ENCODE measurements at regions not wholly inside any gene's neighbourhood (a gene's known extent, or its start where the extent isn't known, plus 50 kb on each side); places are given as distances from the start of the nearest gene placed in this dataset.

GRCh38 chr6:85006362-85006761, 242.0 kb upstream of the TBX18 start:
- TF ChIP-seq CTCF (IDR thresholded peaks at IDR 0.05; ENCODE audit: control extremely low read depth, extremely low read depth), result no peak
- Histone ChIP-seq H3K4me3 (no peak overlapping the region), H3K36me3 (ENCODE audit: control insufficient read depth in 4 of 4, insufficient read depth in 4 of 4, low read length in 4 of 4) (no peaks in the 10 kb centered on the region), H3K27ac (ENCODE audit: low read depth in 1 of 2, low read length in 1 of 2) (no peak overlapping the region), H3K4me1 (ENCODE audit: control insufficient read depth in 5 of 5, insufficient read depth in 5 of 5, low read length in 5 of 5) (peaks cover 0 to 42% (median 8%) of the 10 kb centered on the region in 5 donors), H3K9me3 (ENCODE audit: control insufficient read depth in 4 of 4, insufficient read depth in 3 of 4, low read length in 3 of 4) (no peaks in the 10 kb centered on the region), H3K27me3 (ENCODE audit: control insufficient read depth in 3 of 3, insufficient read depth in 3 of 3, low read length in 2 of 3) (no peaks in the 10 kb centered on the region), H3K9ac (ENCODE audit: insufficient read depth in 1 of 2, low read length in 2 of 2) (no peak overlapping the region)
- ATAC-seq (ENCODE audit: insufficient read depth, low FRiP score) (no peak), DNase-seq (peak in 2 of 3 donors; percentile 66 to 76)

DNA sequence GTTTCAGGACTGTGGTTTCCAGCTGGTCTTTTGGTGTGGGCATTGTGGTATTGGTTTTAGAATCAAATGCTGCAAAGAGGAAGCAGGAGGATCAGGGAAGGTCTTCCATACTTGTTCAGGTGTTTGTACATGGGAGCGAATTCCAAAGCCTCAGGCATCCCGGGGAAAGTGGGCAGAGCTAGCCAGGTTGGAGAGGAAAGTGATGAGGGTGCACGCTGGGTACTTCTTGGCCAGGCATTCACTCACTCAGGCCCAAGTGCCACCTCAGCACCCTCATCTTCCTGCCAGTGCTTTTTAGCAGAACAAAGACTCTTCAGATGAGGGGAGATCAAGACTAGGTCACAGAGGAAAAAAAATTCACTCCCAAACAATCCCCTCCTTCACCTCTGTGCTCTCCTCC, 241.1 kb upstream of the TBX18 start:
- peak in 1 of 3 donors; percentile 6 for DNase-seq
- ATAC-seq (ENCODE audit: insufficient read depth, low FRiP score), result no peak
- Histone ChIP-seq H3K9ac (ENCODE audit: insufficient read depth in 1 of 2, low read length in 2 of 2) (peak overlapping the region in 1 of 2 donors; percentile 26), H3K9me3 (ENCODE audit: control insufficient read depth in 4 of 4, insufficient read depth in 3 of 4, low read length in 3 of 4) (no peaks in the 10 kb centered on the region), H3K27ac (ENCODE audit: low read depth in 1 of 2, low read length in 1 of 2) (no peak overlapping the region), H3K27me3 (ENCODE audit: control insufficient read depth in 3 of 3, insufficient read depth in 3 of 3, low read length in 2 of 3) (no peaks in the 10 kb centered on the region), H3K4me3 (no peak overlapping the region), H3K36me3 (ENCODE audit: control insufficient read depth in 4 of 4, insufficient read depth in 4 of 4, low read length in 4 of 4) (no peaks in the 10 kb centered on the region), H3K4me1 (ENCODE audit: control insufficient read depth in 5 of 5, insufficient read depth in 5 of 5, low read length in 5 of 5) (peaks cover 0 to 42% (median 8%) of the 10 kb centered on the region in 5 donors)
- WGBS, 2 donors, result 51 to 52% methylated on average over 3 of the region's 3 CpGs
- TF ChIP-seq CTCF (IDR thresholded peaks at IDR 0.05; ENCODE audit: control extremely low read depth, extremely low read depth), result no peak

GRCh38 chr6:85004361-85004995, 240.1 kb upstream of the TBX18 start:
- ATAC-seq (ENCODE audit: insufficient read depth, low FRiP score) (peak; percentile 25), DNase-seq (peak; percentile 63 to 96 (median 94))
- H3K36me3 ChIP-seq (ENCODE audit: control insufficient read depth in 4 of 4, insufficient read depth in 4 of 4, low read length in 4 of 4), result no peaks in the 10 kb centered on the region
- H3K9me3 ChIP-seq (ENCODE audit: control insufficient read depth in 4 of 4, insufficient read depth in 3 of 4, low read length in 3 of 4), result no peaks in the 10 kb centered on the region
- no peak overlapping the region for H3K27ac ChIP-seq (ENCODE audit: low read depth in 1 of 2, low read length in 1 of 2)
- WGBS, 2 donors, result 76 to 78% methylated on average over 2 of the region's 2 CpGs
- H3K4me3 ChIP-seq, result no peak overlapping the region
- TF ChIP-seq CTCF (IDR thresholded peaks at IDR 0.05; ENCODE audit: control extremely low read depth, extremely low read depth), result no peak
- no peak overlapping the region for H3K9ac ChIP-seq (ENCODE audit: insufficient read depth in 1 of 2, low read length in 2 of 2)
- no peaks in the 10 kb centered on the region for H3K27me3 ChIP-seq (ENCODE audit: control insufficient read depth in 3 of 3, insufficient read depth in 3 of 3, low read length in 2 of 3)
- peaks cover 0 to 42% (median 8%) of the 10 kb centered on the region in 5 donors for H3K4me1 ChIP-seq (ENCODE audit: control insufficient read depth in 5 of 5, insufficient read depth in 5 of 5, low read length in 5 of 5)

- Histone ChIP-seq H3K36me3 (ENCODE audit: control insufficient read depth in 4 of 4, insufficient read depth in 4 of 4, low read length in 4 of 4) (no peaks in the 10 kb centered on the region), H3K4me1 (ENCODE audit: control insufficient read depth in 5 of 5, insufficient read depth in 5 of 5, low read length in 5 of 5) (peaks cover 0 to 42% (median 8%) of the 10 kb centered on the region in 5 donors), H3K27ac (ENCODE audit: low read depth in 1 of 2, low read length in 1 of 2) (no peak overlapping the region), H3K4me3 (no peak overlapping the region), H3K9me3 (ENCODE audit: control insufficient read depth in 4 of 4, insufficient read depth in 3 of 4, low read length in 3 of 4) (no peaks in the 10 kb centered on the region), H3K27me3 (ENCODE audit: control insufficient read depth in 3 of 3, insufficient read depth in 3 of 3, low read length in 2 of 3) (no peaks in the 10 kb centered on the region), H3K9ac (ENCODE audit: insufficient read depth in 1 of 2, low read length in 2 of 2) (no peak overlapping the region)
- DNase-seq, result no peak
- WGBS, 2 donors, result 83 to 92% methylated on average over 3 of the region's 3 CpGs
- TF ChIP-seq CTCF (IDR thresholded peaks at IDR 0.05; ENCODE audit: control extremely low read depth, extremely low read depth), result no peak
- ATAC-seq (ENCODE audit: insufficient read depth, low FRiP score), result no peak
Measured at GRCh38 chr6:85002847-85003246, 238.4 kb upstream of the TBX18 start.

Data from lung (tissue), 11 donors.